HEK293T (cell line): ENCODE measurements at regions not wholly inside any gene's neighbourhood (a gene's known extent, or its start where the extent isn't known, plus 50 kb on each side); places are given as distances from the start of the nearest gene placed in this dataset.

Source experiments
- ARNT ChIP-seq: fragments of 450-650 bp; IDR thresholded peaks from 2 replicates; pipeline ENCODE4 v1.6.1; 2017; ENCODE audit warnings: mild to moderate bottlenecking
- BHLHE40 ChIP-seq: fragments of 450-650 bp; IDR thresholded peaks from 2 replicates; pipeline ENCODE4 v1.6.1; 2016; ENCODE audit warnings: mild to moderate bottlenecking, moderate library complexity, borderline replicate concordance
- FOXA1 ChIP-seq: fragments of 450-650 bp; IDR thresholded peaks from 2 replicates; pipeline ENCODE4 v1.6.1; 2016; ENCODE audit warnings: mild to moderate bottlenecking
- FOXK2 ChIP-seq: fragments of 450-650 bp; IDR thresholded peaks from 2 replicates; pipeline ENCODE4 v1.6.1; 2016; ENCODE audit warnings: mild to moderate bottlenecking
- FOXM1 ChIP-seq: fragments of 450-650 bp; IDR thresholded peaks from 2 replicates; pipeline ENCODE4 v1.6.1; 2017; ENCODE audit warnings: mild to moderate bottlenecking, borderline replicate concordance
- HDGF ChIP-seq: fragments of 450-650 bp; IDR thresholded peaks from 2 replicates; pipeline ENCODE4 v1.6.1; 2017; ENCODE audit warnings: antibody characterized with exemption, borderline replicate concordance
- LEF1 ChIP-seq: fragments of 450-650 bp; IDR thresholded peaks from 2 replicates; pipeline ENCODE4 v1.6.1; 2017; ENCODE audit warnings: mild to moderate bottlenecking, borderline replicate concordance
- NFRKB ChIP-seq: fragments of 450-650 bp; IDR thresholded peaks from 2 replicates; pipeline ENCODE4 v1.6.1; 2016; ENCODE audit warnings: mild to moderate bottlenecking, moderate library complexity
- SP1 ChIP-seq: fragments of 450-650 bp; IDR thresholded peaks from 2 replicates; pipeline ENCODE4 v1.6.1; 2017
- SUZ12 ChIP-seq: fragments of 450-650 bp; IDR thresholded peaks from 2 replicates; pipeline ENCODE4 v1.6.1; 2016; ENCODE audit warnings: mild to moderate bottlenecking
- TARDBP ChIP-seq: fragments of 450-650 bp; IDR thresholded peaks from 2 replicates; pipeline ENCODE4 v1.6.1; 2016
- ZNF384 ChIP-seq: fragments of 450-650 bp; IDR thresholded peaks from 2 replicates; pipeline ENCODE4 v1.6.1; 2016
- TF ChIP-seq, protein P1 (sequence below): fragments of 450-650 bp; IDR thresholded peaks from 2 replicates; pipeline ENCODE4 v1.6.1; 2016

DNA sequence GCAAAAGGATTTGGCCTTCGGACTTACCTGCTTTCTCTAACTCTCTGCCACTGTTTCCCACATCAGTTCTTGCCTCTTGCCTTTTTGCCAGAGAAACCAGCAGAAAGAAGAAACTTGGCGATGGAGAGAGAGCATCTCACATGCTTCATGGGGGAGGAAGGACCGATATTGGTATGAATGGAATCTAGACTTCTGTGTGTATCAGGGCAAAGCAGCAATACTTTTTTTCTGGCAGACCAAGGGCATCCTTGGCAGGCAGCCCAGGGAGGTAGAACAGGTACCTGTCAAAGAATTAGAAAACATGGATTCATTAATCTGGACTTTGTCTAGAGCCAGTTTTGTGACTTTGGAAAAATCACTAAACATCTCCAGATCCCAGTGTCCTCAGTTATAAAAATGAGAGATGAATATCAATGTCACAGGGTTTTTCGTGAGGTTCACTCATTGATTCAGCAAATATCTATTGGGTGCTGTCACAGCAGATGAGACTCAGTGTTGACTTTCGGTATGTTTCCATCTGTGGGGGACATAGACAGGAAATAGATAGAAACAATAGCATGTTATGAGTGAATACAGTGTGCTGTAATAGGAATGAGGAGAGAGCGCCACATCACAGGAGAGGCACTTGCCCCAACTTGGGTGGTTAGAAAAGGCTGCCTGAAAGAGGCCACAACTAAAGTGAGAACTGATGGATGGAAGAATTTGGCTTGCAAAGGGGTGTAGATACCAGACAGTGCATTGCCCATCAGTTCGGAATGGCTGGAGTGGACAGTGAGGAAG, 114.1 kb downstream of the CD83 start:
- TF ChIP-seq NFRKB: no peak
- no peak for TF ChIP-seq SUZ12
- no peak for TF ChIP-seq FOXK2
- TF ChIP-seq BHLHE40: no peak
- TF ChIP-seq TARDBP: no peak
- TF ChIP-seq FOXM1: no peak
- TF ChIP-seq FOXA1: no peak
- TF ChIP-seq HDGF: no peak
- no peak for TF ChIP-seq SP1
- TF ChIP-seq, protein P1, sequence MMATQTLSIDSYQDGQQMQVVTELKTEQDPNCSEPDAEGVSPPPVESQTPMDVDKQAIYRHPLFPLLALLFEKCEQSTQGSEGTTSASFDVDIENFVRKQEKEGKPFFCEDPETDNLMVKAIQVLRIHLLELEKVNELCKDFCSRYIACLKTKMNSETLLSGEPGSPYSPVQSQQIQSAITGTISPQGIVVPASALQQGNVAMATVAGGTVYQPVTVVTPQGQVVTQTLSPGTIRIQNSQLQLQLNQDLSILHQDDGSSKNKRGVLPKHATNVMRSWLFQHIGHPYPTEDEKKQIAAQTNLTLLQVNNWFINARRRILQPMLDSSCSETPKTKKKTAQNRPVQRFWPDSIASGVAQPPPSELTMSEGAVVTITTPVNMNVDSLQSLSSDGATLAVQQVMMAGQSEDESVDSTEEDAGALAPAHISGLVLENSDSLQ: no peak
- no peak for TF ChIP-seq LEF1
- no peak for TF ChIP-seq ZNF384
- no peak for TF ChIP-seq ARNT
